Raji (cell line): ENCODE measurements at regions not wholly inside any gene's neighbourhood (a gene's known extent, or its start where the extent isn't known, plus 50 kb on each side); places are given as distances from the start of the nearest gene placed in this dataset.

Source experiments
- POLR2A ChIP-seq: IDR thresholded peaks from 2 replicates; pipeline ENCODE4 v1.6.1; 2011; ENCODE audit warnings: low read depth, low read length, control low read depth; ENCODE audit not compliant: insufficient read depth

GRCh38 chr2:60400462-60401246, 152.8 kb downstream of the BCL11A start:
- no peak for TF ChIP-seq POLR2A

- TF ChIP-seq POLR2A, result no peak
Observed at GRCh38 chr2:60394463-60394862, 159.0 kb downstream of the BCL11A start.

- TF ChIP-seq POLR2A, result no peak
Observed at GRCh38 chr2:60391649-60392375, 161.6 kb downstream of the BCL11A start.

- TF ChIP-seq POLR2A, result no peak
Observed at GRCh38 chr2:60391230-60391629, 162.2 kb downstream of the BCL11A start.

- TF ChIP-seq POLR2A, result no peak
Observed at GRCh38 chr2:60386436-60386835, 167.0 kb downstream of the BCL11A start.

GRCh38 chr2:60385648-60386047, 167.8 kb downstream of the BCL11A start:
- no peak for TF ChIP-seq POLR2A

- TF ChIP-seq POLR2A, result no peak
Observed at GRCh38 chr2:60383401-60384143, 169.9 kb downstream of the BCL11A start.

- TF ChIP-seq POLR2A, result no peak
Observed at GRCh38 chr2:60380411-60380810, 173.0 kb downstream of the BCL11A start.

- TF ChIP-seq POLR2A, result no peak
Observed at GRCh38 chr2:60379684-60380083, 173.8 kb downstream of the BCL11A start.

- no peak for TF ChIP-seq POLR2A
Observed at GRCh38 chr2:60379216-60379615, 174.2 kb downstream of the BCL11A start.

- TF ChIP-seq POLR2A, result no peak
Observed at GRCh38 chr2:60377825-60378224, 175.6 kb downstream of the BCL11A start.

- TF ChIP-seq POLR2A, result no peak
Observed at GRCh38 chr2:60376252-60376651, 177.2 kb downstream of the BCL11A start.

GRCh38 chr2:60371681-60372080, 181.8 kb downstream of the BCL11A start:
- TF ChIP-seq POLR2A, result no peak

GRCh38 chr2:60371219-60371618, 182.2 kb downstream of the BCL11A start:
- no peak for TF ChIP-seq POLR2A

GRCh38 chr2:60370814-60371213, 182.6 kb downstream of the BCL11A start:
- no peak for TF ChIP-seq POLR2A

GRCh38 chr2:60368456-60368855, 185.0 kb downstream of the BCL11A start:
- TF ChIP-seq POLR2A, result no peak
